GM21619 (cell line): ENCODE measurements at regions not wholly inside any gene's neighbourhood (a gene's known extent, or its start where the extent isn't known, plus 50 kb on each side); places are given as distances from the start of the nearest gene placed in this dataset.
"Not testable (repeated sequence)": the region's sequence is repeated elsewhere in the genome, so short reads cannot be mapped to it uniquely, and the experiment has no call there.

ENCODE experiments used
- ATAC-seq: cut with Tn5 transposase; IDR thresholded peaks from one replicate; pipeline ENCODE4 v1.9.1; 2021; ENCODE audit not compliant: unreplicated experiment

- ATAC-seq, result no peak
Observed at GRCh38 chr13:66154976-66155375, 1075.2 kb downstream of the PCDH9 start.

- ATAC-seq, result no peak
Observed at GRCh38 chr13:66154354-66154753, 1075.8 kb downstream of the PCDH9 start.

- ATAC-seq, result no peak
Observed at GRCh38 chr13:66152596-66152995, 1077.5 kb downstream of the PCDH9 start.

GRCh38 chr13:66144357-66144756 is 1085.8 kb downstream of the PCDH9 start:
- not testable (repeated sequence) for ATAC-seq

GRCh38 chr13:66139701-66140100 is 1090.4 kb downstream of the PCDH9 start:
- ATAC-seq, result peak; percentile 14

GRCh38 chr13:66139250-66139649 is 1090.9 kb downstream of the PCDH9 start:
- ATAC-seq, result no peak

GRCh38 chr13:66138172-66138811 is 1091.8 kb downstream of the PCDH9 start:
- ATAC-seq, result peak; percentile 92

GRCh38 chr13:66137384-66137783 is 1092.8 kb downstream of the PCDH9 start:
- no peak for ATAC-seq

GRCh38 chr13:66128692-66129269 is 1101.4 kb downstream of the PCDH9 start:
- ATAC-seq, result peak; percentile 94

GRCh38 chr13:66128201-66128600 is 1101.9 kb downstream of the PCDH9 start:
- ATAC-seq, result peak; percentile 19

GRCh38 chr13:66117563-66117962 is 1112.6 kb downstream of the PCDH9 start:
- ATAC-seq, result no peak

- ATAC-seq, result no peak
Observed at GRCh38 chr13:66113882-66114526, 1116.1 kb downstream of the PCDH9 start.

GRCh38 chr13:66111628-66112027 is 1118.5 kb downstream of the PCDH9 start:
- no peak for ATAC-seq

GRCh38 chr13:66106246-66106645 is 1123.9 kb downstream of the PCDH9 start:
- ATAC-seq, result no peak

GRCh38 chr13:66102864-66103263 is 1127.3 kb downstream of the PCDH9 start:
- ATAC-seq, result no peak

GRCh38 chr13:66099825-66100224 is 1130.3 kb downstream of the PCDH9 start:
- ATAC-seq, result no peak

GRCh38 chr13:66098931-66099628 is 1131.1 kb downstream of the PCDH9 start:
- no peak for ATAC-seq

GRCh38 chr13:66089711-66090110 is 1140.4 kb downstream of the PCDH9 start:
- ATAC-seq, result no peak

- no peak for ATAC-seq
Observed at GRCh38 chr13:66087269-66087710, 1142.8 kb downstream of the PCDH9 start.

GRCh38 chr13:66077132-66077689 is 1152.9 kb downstream of the PCDH9 start:
- no peak for ATAC-seq

GRCh38 chr13:66076417-66076816 is 1153.7 kb downstream of the PCDH9 start:
- ATAC-seq, result no peak
